Ovary (tissue), 1 donor: ENCODE measurements at regions not wholly inside any gene's neighbourhood (a gene's known extent, or its start where the extent isn't known, plus 50 kb on each side); places are given as distances from the start of the nearest gene placed in this dataset.

Experiments used
- EP300 ChIP-seq: sonication (generic); formaldehyde crosslinking; IDR thresholded peaks from one replicate; pipeline ENCODE4 v1.6.1; 2017; ENCODE audit warnings: antibody characterized with exemption
- POLR2A ChIP-seq: fragments of 450-650 bp; IDR thresholded peaks from one replicate; pipeline ENCODE4 v1.6.1; 2017; ENCODE audit warnings: antibody characterized with exemption, mild to moderate bottlenecking, moderate library complexity

GRCh38 chr1:88324899-88325298 is 359.2 kb upstream of the PKN2 start:
- TF ChIP-seq POLR2A (no peak), EP300 (no peak)
